Skeletal muscle cell (primary cell): ENCODE measurements at regions not wholly inside any gene's neighbourhood (a gene's known extent, or its start where the extent isn't known, plus 50 kb on each side); places are given as distances from the start of the nearest gene placed in this dataset.
"Not testable (repeated sequence)": the region's sequence is repeated elsewhere in the genome, so short reads cannot be mapped to it uniquely, and the experiment has no call there.

Experiments
- DNase-seq: peaks from one replicate; pipeline ENCODE4 v3.0.0-alpha.2; 2010; ENCODE audit warnings: low read depth
- H3K4me3 ChIP-seq: 2 replicates; pipeline ENCODE4 v1.5.1; 2011; ENCODE audit warnings: low read depth, mild to moderate bottlenecking, control low read depth, low read length, moderate library complexity

DNA sequence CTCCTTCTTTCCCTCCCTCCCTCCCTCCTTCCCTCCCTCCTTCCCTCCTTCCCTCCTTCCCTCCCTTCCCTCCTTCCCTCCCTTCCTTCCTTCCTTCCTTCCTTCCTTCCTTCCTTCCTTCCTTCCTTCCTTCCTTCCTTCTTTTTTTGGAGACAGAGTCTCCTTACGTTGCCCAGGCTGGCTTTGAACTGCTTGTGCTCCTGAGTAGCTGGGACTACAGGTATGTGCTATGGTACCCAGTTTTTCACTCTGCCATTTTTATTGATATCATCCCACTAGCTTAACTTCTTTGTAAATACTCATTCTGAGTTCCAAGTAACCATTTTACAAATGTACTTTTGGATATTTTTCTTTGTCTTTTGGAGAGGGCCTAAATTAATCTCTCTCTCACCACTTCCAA is 336.8 kb upstream of the DDI1 start:
- no peak overlapping the region for H3K4me3 ChIP-seq
- DNase-seq, result no peak

DNA sequence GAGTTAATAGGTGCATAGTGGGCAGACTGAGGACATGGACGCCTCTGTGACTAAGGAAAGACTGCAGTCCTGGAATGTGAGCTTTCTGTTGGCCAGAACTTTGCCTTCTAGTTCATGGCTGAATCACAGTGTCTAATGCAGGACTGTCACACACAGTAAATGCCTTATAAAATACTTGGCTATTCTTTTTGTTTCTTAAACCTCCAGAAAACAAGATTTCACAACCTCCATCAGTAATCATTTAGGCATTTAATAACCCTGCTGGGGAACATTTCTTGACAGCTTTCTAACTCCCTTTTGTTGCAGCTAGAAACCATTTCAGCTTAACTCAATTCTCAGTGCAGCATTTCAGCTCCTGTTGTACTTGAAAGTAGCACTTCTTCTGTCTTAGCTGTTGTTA is 335.8 kb upstream of the DDI1 start:
- DNase-seq, result peak; percentile 77
- no peak overlapping the region for H3K4me3 ChIP-seq

GRCh38 chr11:103703437-103703836 is 333.0 kb upstream of the DDI1 start:
- no peak for DNase-seq

DNA sequence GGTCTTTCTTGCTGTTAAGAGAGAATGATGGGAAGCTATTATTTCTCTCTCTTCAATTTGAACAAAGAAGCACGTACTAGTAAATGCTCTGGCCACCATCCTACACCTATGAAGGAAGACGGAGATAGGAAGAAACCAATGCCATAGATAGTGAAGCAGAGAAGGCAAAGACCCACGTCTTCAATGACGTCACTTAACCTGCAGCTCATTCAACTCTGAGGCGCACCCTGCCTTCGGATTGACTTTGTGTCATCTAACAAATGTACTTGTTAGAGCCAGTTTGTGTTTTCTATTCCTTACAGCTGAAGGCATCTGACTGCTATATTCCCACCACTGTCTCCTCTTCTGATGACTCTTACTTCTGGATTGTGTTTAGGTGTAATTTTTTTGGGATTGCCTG is 332.5 kb upstream of the DDI1 start:
- DNase-seq, result no peak
- H3K4me3 ChIP-seq, result no peak overlapping the region

More at GRCh38 chr11:103703437-103703836, 333.0 kb upstream of the DDI1 start:
- no peak overlapping the region for H3K4me3 ChIP-seq

- no peak overlapping the region for H3K4me3 ChIP-seq
- DNase-seq, result no peak
Measured at GRCh38 chr11:103705642-103706041, 330.8 kb upstream of the DDI1 start.

DNA sequence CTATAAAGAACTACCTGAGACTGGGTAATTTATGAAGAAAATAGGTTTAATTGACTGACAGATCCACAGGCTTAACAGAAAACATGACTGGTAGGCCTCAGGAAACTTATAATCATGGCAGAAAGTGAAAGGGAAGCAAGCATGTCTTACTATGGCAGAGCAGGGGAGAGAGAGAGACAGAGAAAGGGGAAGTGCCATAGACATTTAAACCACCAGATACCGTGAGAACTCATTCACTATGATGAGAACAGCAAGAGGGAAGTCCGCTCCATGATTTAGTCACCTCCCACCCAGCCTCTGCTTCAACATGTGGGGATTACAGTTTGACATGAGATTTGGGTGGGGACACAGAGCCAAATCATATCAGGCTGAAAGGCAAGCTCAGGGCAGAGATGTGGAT is 327.1 kb upstream of the DDI1 start:
- H3K4me3 ChIP-seq, result no peak overlapping the region
- DNase-seq, result no peak

DNA sequence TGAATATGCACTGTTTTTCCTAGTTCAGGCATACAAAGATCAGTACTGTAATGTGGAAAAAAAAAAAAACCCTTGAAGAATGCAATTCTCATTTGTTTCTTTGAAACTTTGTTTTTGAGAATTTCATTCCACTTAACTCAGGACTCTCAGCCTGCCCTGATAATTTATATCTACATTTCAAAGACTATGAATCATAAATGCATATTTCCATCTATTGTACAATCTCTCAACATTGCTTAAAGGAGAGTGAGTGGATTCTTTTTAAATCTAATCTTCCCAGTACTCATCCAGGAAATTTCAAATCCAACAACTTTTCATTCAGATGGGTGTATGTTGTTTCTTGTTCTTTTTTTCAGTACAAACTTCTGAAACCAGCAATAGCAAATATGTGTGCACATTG is 322.2 kb upstream of the DDI1 start:
- no peak for DNase-seq
- H3K4me3 ChIP-seq, result no peak overlapping the region

DNA sequence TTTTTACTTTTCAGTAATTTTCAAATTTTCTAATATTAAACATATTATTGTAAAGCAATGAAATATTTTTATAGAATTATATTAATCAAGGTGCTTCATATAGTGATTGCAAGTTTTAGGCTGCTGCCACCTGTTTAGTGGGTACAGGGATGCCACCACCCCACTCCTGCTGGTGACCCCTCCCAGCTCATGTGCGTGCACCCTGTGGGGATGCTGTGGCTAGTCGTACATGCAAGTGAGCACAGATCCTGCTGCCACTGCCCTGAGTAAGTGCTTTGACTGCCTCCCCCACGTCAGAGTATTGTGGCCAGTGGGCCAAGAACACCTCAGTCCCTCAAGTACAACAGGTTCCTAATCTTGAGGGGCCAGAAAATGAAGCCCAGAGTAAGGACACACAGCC is 320.1 kb upstream of the DDI1 start:
- H3K4me3 ChIP-seq, result no peak overlapping the region
- DNase-seq, result no peak

- DNase-seq, result no peak
- H3K4me3 ChIP-seq, result no peak overlapping the region
Measured at GRCh38 chr11:103727262-103727661, 309.2 kb upstream of the DDI1 start.

- DNase-seq, result no peak
- no peak overlapping the region for H3K4me3 ChIP-seq
Measured at GRCh38 chr11:103729617-103730016, 306.8 kb upstream of the DDI1 start.

- H3K4me3 ChIP-seq, result no peak overlapping the region
- DNase-seq, result no peak
Measured at GRCh38 chr11:103730131-103730940, 306.1 kb upstream of the DDI1 start.

GRCh38 chr11:103731670-103732069 is 304.8 kb upstream of the DDI1 start:
- no peak overlapping the region for H3K4me3 ChIP-seq
- DNase-seq, result no peak

- DNase-seq, result no peak
- H3K4me3 ChIP-seq, result no peak overlapping the region
Measured at GRCh38 chr11:103733889-103734288, 302.6 kb upstream of the DDI1 start.

DNA sequence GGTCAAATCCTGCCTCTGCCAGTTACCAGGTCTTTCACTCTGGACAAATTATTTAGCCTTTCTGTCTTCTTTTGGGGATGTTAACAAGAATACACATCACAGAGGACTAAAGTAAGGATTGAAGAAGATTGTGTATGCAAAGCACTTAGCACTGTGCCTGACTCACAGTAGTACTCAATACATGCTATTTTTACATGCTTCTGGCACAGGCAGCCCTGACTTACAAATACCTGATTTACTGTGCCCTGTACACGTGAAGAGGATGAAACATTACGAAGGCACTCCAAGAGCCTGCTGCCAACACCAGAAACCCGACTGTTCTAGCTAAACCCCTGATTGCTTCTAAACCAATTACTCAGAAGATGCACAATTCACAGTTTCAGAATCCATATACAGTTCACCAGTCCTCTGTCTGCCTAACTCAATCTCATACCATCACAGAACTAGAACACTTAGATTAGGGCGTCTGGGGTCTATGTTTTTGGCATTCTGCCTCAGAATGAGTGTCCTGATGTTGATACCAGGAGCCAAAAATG is 300.9 kb upstream of the DDI1 start:
- DNase-seq, result no peak
- no peak overlapping the region for H3K4me3 ChIP-seq

DNA sequence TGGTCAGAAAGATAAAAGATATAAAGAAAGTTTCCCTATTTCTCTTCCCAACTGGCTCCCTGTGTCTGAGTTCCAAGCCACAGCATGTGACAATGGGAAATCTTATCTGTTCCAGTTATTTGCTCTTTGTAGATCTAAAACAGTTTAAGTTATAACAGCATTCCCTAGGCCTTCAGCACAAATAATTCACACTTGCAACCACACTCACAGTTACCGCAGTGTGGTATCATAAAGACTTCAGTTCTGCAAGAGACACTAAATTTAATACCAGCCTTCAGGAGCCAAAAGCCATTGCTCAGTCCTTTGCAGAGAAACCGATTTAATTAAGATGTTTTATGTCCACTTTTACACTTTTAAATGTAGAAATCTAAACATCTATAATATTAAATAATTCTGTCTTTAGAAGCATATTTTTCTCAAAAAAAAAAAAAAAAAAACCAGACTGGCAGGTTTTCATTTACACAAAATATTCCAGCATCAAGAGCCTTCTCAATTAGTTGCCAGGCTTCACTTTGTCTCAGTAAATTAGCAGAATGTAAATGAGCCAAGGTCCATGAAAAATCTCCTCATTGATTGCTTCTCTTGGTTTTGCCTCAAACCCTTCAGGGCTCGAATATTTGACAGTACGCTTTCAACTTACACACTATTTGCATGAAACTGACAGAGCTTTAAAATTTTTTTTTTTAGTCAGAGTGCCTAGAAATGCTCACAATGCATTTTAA is 300.0 kb upstream of the DDI1 start:
- H3K4me3 ChIP-seq, result no peak overlapping the region
- DNase-seq, result no peak

- H3K4me3 ChIP-seq, result no peak overlapping the region
- no peak for DNase-seq
Measured at GRCh38 chr11:103737037-103737622, 299.3 kb upstream of the DDI1 start.

DNA sequence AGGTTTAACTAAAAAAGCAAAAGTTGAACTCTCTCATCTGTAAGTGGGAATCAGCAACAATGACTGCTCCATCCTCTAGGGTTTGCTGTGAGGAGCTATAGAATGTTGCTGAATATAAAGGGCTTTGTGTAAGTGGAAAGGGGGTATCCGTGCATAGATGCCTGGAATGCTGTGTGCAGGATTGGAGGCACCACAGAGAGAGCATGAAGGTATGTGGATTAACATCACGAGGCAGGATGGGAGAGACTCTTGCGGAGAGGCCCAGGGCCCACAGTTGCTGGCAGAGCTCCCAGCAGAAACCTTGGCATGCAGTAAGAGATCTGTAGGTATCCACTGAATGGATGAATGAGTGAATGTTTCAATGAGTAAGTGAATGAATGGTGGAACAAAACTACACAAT is 298.7 kb upstream of the DDI1 start:
- no peak for DNase-seq
- H3K4me3 ChIP-seq, result no peak overlapping the region

DNA sequence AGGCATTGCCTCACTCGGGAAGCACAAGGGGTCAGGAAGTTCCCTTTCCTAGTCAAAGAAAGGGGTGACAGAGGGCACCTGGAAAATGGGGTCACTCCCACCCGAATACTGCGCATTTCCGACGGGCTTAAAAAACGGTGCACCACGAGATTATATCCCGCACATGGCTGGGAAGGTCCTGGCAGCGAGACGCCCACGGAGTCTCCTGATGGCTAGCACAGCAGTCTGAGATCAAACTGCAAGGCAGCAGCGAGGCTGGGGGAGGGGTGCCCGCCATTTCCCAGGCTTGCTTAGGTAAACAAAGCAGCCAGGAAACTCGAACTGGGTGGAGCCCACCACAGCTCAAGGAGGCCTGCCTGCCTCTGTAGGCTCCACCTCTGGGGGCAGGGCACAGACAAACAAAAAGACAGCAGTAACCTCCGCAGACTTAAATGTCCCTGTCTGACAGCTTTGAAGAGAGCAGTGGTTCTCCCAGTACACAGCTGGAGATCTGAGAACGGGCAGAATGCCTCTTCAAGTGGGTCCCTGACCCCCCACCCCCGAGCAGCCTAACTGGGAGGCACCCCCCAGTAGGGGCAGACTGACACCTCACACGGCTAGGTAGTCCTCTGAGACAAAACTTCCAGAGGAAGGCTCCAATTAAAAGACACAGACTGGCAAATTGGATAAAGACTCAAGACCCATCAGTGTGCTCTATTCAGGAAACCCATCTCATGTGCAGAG is 297.2 kb upstream of the DDI1 start:
- H3K4me3 ChIP-seq, DNase-seq: not testable (repeated sequence)

DNA sequence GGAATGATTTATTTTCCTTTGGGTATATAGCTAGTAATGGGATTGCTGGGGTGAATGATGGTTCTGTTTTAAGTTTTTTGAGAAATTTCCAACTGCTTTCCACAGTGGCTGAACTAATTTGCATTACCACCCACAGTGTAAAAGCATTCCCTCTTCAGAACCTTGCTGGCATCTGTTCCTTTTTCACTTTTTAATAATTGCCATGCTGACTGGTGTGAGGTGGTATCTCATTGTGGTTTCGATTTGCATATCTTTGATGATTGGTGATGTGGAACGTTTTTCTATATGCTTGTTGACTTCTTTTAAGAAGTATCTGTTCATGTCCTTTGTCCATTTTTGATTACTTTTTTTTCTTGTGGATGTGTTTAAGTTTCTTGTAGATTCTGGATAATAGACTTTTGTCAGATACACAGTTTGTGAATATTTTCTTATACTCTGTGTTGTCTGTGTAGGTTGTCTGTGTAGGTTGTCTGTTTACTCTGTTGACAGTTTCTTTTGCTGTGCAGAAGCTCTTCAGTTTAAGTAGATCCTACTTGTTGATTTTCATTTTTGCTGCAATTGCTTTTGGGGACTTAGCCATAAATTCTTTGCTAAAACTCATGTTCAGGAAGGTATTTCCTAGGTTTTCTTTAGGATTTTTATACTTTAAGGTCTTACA is 291.8 kb upstream of the DDI1 start:
- no peak overlapping the region for H3K4me3 ChIP-seq
- no peak for DNase-seq
